Neural cell (in vitro differentiated cells): ENCODE measurements at regions not wholly inside any gene's neighbourhood (a gene's known extent, or its start where the extent isn't known, plus 50 kb on each side); places are given as distances from the start of the nearest gene placed in this dataset.

Experiments used
- H2AFZ ChIP-seq: fragments of 200-600, 300-800 bp; sonication (generic), shearing (Covaris generic); 2 replicates; pipeline ENCODE4 v1.6.0; 2014; ENCODE audit warnings: low read depth, mild to moderate bottlenecking, antibody characterized with exemption, low read length, moderate library complexity
- H3F3A ChIP-seq: fragments of 200-600 bp; shearing (Covaris generic); 2 replicates; pipeline ENCODE4 v1.6.1; 2016; ENCODE audit warnings: mild to moderate bottlenecking, moderate library complexity, mixed read lengths, antibody characterized with exemption, low read length; ENCODE audit not compliant: insufficient read depth, poor library complexity, severe bottlenecking
- H3K27ac ChIP-seq: fragments of 200-600, 300-800 bp; sonication (generic), shearing (Covaris generic); 2 replicates; pipeline ENCODE4 v1.5.1; 2014; ENCODE audit warnings: mild to moderate bottlenecking, low read length, moderate library complexity
- H3K27me3 ChIP-seq: fragments of 300-800, 200-600 bp; sonication (generic), shearing (Covaris generic); 2 replicates; pipeline ENCODE4 v1.6.0; 2014; ENCODE audit warnings: mild to moderate bottlenecking, low read depth, low read length, moderate library complexity; ENCODE audit not compliant: insufficient read depth
- H3K36me3 ChIP-seq: fragments of 300-800, 200-600 bp; sonication (generic), shearing (Covaris generic); 2 replicates; pipeline ENCODE4 v1.5.1; 2014; ENCODE audit warnings: mild to moderate bottlenecking, antibody characterized with exemption, low read length, moderate library complexity; ENCODE audit not compliant: insufficient read depth
- H3K4me2 ChIP-seq: fragments of 300-800, 200-600 bp; sonication (generic), shearing (Covaris generic); 2 replicates; pipeline ENCODE4 v1.6.0; 2014; ENCODE audit warnings: mild to moderate bottlenecking, low read length
- H3K4me3 ChIP-seq: fragments of 300-800, 200-600 bp; sonication (generic), shearing (Covaris generic); 2 replicates; pipeline ENCODE4 v1.5.1; 2014; ENCODE audit warnings: mild to moderate bottlenecking, low read length, moderate library complexity
- H3K79me2 ChIP-seq: fragments of 200-600 bp; shearing (Covaris generic); replicated peaks from 2 replicates; pipeline ENCODE4 v1.6.0; 2014; ENCODE audit warnings: mild to moderate bottlenecking, low read length, moderate library complexity; ENCODE audit not compliant: insufficient read depth
- H3K9ac ChIP-seq: fragments of 300-800, 200-600 bp; sonication (generic), shearing (Covaris generic); 2 replicates; pipeline ENCODE4 v1.6.1; 2016; ENCODE audit warnings: mild to moderate bottlenecking, low read length, mixed read lengths
- H3K9me2 ChIP-seq: fragments of 200-600 bp; shearing (Covaris generic); 2 replicates; pipeline ENCODE4 v1.6.1; 2016; ENCODE audit warnings: mild to moderate bottlenecking, low read length, mixed read lengths; ENCODE audit not compliant: insufficient read depth
- H3K9me3 ChIP-seq: fragments of 200-600, 300-800 bp; sonication (generic), shearing (Covaris generic); 2 replicates; pipeline ENCODE4 v1.6.1; 2016; ENCODE audit warnings: mild to moderate bottlenecking, mixed run types, low read length, moderate library complexity, mixed read lengths
- H4K20me1 ChIP-seq: fragments of 200-600 bp; shearing (Covaris generic); 2 replicates; pipeline ENCODE4 v1.6.1; 2016; ENCODE audit warnings: mild to moderate bottlenecking, mixed run types; ENCODE audit not compliant: insufficient read depth
- CTCF ChIP-seq: fragments of 450-650 bp; IDR thresholded peaks from 2 replicates; pipeline ENCODE4 v1.5.1; 2014; ENCODE audit warnings: antibody characterized with exemption, mild to moderate bottlenecking, moderate library complexity; ENCODE audit not compliant: poor library complexity, severe bottlenecking
- EP300 ChIP-seq: fragments of 450-650 bp; conservative IDR thresholded peaks from 2 replicates; pipeline ENCODE4 v1.6.1; 2014; ENCODE audit warnings: antibody characterized with exemption, mild to moderate bottlenecking, moderate library complexity; ENCODE audit not compliant: poor library complexity, severe bottlenecking
- EZH2 ChIP-seq: fragments of 200-600, 300-800 bp; shearing (Covaris generic), sonication (generic); IDR thresholded peaks from 2 replicates; pipeline ENCODE4 v1.6.1; 2014; ENCODE audit warnings: antibody characterized with exemption, low read length, borderline replicate concordance, mild to moderate bottlenecking; ENCODE audit not compliant: insufficient read depth, poor library complexity, severe bottlenecking
- MXI1 ChIP-seq: fragments of 450-650 bp; conservative IDR thresholded peaks from 2 replicates; pipeline ENCODE4 v1.6.1; 2014; ENCODE audit warnings: antibody characterized with exemption, mild to moderate bottlenecking; ENCODE audit not compliant: poor library complexity, severe bottlenecking
- POLR2AphosphoS5 ChIP-seq: IDR thresholded peaks from 2 replicates; pipeline ENCODE4 v1.6.1; 2012
- RAD21 ChIP-seq: fragments of 450-650 bp; conservative IDR thresholded peaks from 2 replicates; pipeline ENCODE4 v1.6.1; 2014; ENCODE audit warnings: antibody characterized with exemption, mild to moderate bottlenecking, moderate library complexity
- REST ChIP-seq: IDR thresholded peaks from 2 replicates; pipeline ENCODE4 v1.6.1; 2012; ENCODE audit warnings: borderline replicate concordance
- SMC3 ChIP-seq: fragments of 450-650 bp; conservative IDR thresholded peaks from 2 replicates; pipeline ENCODE4 v1.6.1; 2014; ENCODE audit warnings: antibody characterized with exemption, mild to moderate bottlenecking, moderate library complexity; ENCODE audit not compliant: poor library complexity
- TAF1 ChIP-seq: IDR thresholded peaks from 2 replicates; pipeline ENCODE4 v1.6.1; 2012; ENCODE audit warnings: low read depth

- Histone ChIP-seq H3K9ac (no peak overlapping the region), H3K36me3 (no peaks in the 10 kb centered on the region), H3K4me2 (no peak overlapping the region), H3K27ac (no peak overlapping the region), H3K27me3 (no peaks in the 10 kb centered on the region), H4K20me1 (no peaks in the 10 kb centered on the region), H3K79me2 (no peaks in the 10 kb centered on the region), H3K9me3 (no peaks in the 10 kb centered on the region), H3K9me2 (no peaks in the 10 kb centered on the region), H3F3A (no peaks in the 10 kb centered on the region), H2AFZ (no peak overlapping the region), H3K4me3 (no peak overlapping the region)
- no peak for TF ChIP-seq EZH2
- no peak for TF ChIP-seq CTCF
- no peak for TF ChIP-seq RAD21
- no peak for TF ChIP-seq POLR2AphosphoS5
- no peak for TF ChIP-seq REST
- TF ChIP-seq TAF1 = no peak
- TF ChIP-seq SMC3 = no peak
- no peak for TF ChIP-seq MXI1
- no peak for TF ChIP-seq EP300
These were observed 476.3 kb upstream of the GRIA1 start for GRCh38 chr5:153014194-153014593.

GRCh38 chr5:153018121-153018520 lies 472.3 kb upstream of the GRIA1 start:
- H3F3A ChIP-seq = no peaks in the 10 kb centered on the region
- H3K79me2 ChIP-seq = no peaks in the 10 kb centered on the region
- no peaks in the 10 kb centered on the region for H3K27me3 ChIP-seq
- H3K4me3 ChIP-seq = no peak overlapping the region
- no peaks in the 10 kb centered on the region for H3K9me3 ChIP-seq
- no peaks in the 10 kb centered on the region for H3K36me3 ChIP-seq
- no peak overlapping the region for H3K4me2 ChIP-seq
- H2AFZ ChIP-seq = no peak overlapping the region
- H3K9ac ChIP-seq = no peak overlapping the region
- no peak overlapping the region for H3K27ac ChIP-seq
- H3K9me2 ChIP-seq = no peaks in the 10 kb centered on the region
- no peak for TF ChIP-seq CTCF
- no peak for TF ChIP-seq POLR2AphosphoS5
- no peak for TF ChIP-seq RAD21
- no peak for TF ChIP-seq EZH2
- no peaks in the 10 kb centered on the region for H4K20me1 ChIP-seq
